Neuronal stem cell (in vitro differentiated cells): ENCODE measurements at regions not wholly inside any gene's neighbourhood (a gene's known extent, or its start where the extent isn't known, plus 50 kb on each side); places are given as distances from the start of the nearest gene placed in this dataset.

Experiments used
- DNase-seq: peaks from one replicate; pipeline ENCODE4 v3.0.0-alpha.2; 2013; ENCODE audit warnings: low spot score
- H2AFZ ChIP-seq: one replicate; pipeline ENCODE4 v1.6.1; 2013; ENCODE audit warnings: mild to moderate bottlenecking, low read length, inconsistent platforms
- H2AK5ac ChIP-seq: 2 replicates; pipeline ENCODE4 v1.6.1; 2013; ENCODE audit warnings: low read depth, mild to moderate bottlenecking, inconsistent platforms, low read length, moderate library complexity, mixed read lengths
- H2BK120ac ChIP-seq: 2 replicates; pipeline ENCODE4 v1.6.1; 2013; ENCODE audit warnings: low read depth, mild to moderate bottlenecking, inconsistent platforms, low read length, moderate library complexity, mixed read lengths
- H2BK12ac ChIP-seq: one replicate; pipeline ENCODE4 v1.6.1; 2013; ENCODE audit warnings: low read length, inconsistent platforms
- H2BK15ac ChIP-seq: 2 replicates; pipeline ENCODE4 v1.6.1; 2013; ENCODE audit warnings: mild to moderate bottlenecking, low read length, inconsistent platforms, mixed read lengths
- H2BK5ac ChIP-seq: one replicate; pipeline ENCODE4 v1.6.1; 2013; ENCODE audit warnings: inconsistent platforms, mild to moderate bottlenecking, low read length, moderate library complexity
- H3K14ac ChIP-seq: one replicate; pipeline ENCODE4 v1.6.1; 2013; ENCODE audit warnings: low read length, inconsistent platforms
- H3K18ac ChIP-seq: 2 replicates; pipeline ENCODE4 v1.6.1; 2013; ENCODE audit warnings: low read length, inconsistent platforms
- H3K23ac ChIP-seq: 2 replicates; pipeline ENCODE4 v1.6.1; 2013; ENCODE audit warnings: low read depth, mild to moderate bottlenecking, mixed read lengths, low read length, inconsistent platforms; ENCODE audit not compliant: poor library complexity
- H3K27ac ChIP-seq: replicated peaks from 3 replicates; pipeline ENCODE4 v1.5.1; 2013; ENCODE audit warnings: low read length, inconsistent platforms
- H3K27me3 ChIP-seq, 3 experiments: 2 replicates each; pipeline ENCODE4 v1.6.1; 2013; ENCODE audit warnings: low read length in 3 of 3, mild to moderate bottlenecking in 2 of 3, inconsistent platforms in 1 of 3, low read depth in 1 of 3, mixed read lengths in 1 of 3, moderate library complexity in 1 of 3; ENCODE audit not compliant: control insufficient read depth in 3 of 3, insufficient read depth in 3 of 3
- H3K36me3 ChIP-seq, 2 donors: replicated peaks in 1 of 2; 2 replicates each; pipeline ENCODE4 v1.6.1; 2013; ENCODE audit warnings: low read length in 2 of 2; ENCODE audit not compliant: control insufficient read depth in 2 of 2, insufficient read depth in 2 of 2
- H3K4ac ChIP-seq: 2 replicates; pipeline ENCODE4 v1.6.1; 2013; ENCODE audit warnings: inconsistent platforms, mild to moderate bottlenecking, low read length, moderate library complexity
- H3K4me1 ChIP-seq, 2 donors: 1 replicate in 1 of 2; 2 replicates in 1 of 2; pipeline ENCODE4 v1.6.1; 2013; ENCODE audit warnings: low read length in 2 of 2, low read depth in 1 of 2; ENCODE audit not compliant: control insufficient read depth in 2 of 2, insufficient read depth in 1 of 2
- H3K4me2 ChIP-seq: one replicate; pipeline ENCODE4 v1.6.1; 2013; ENCODE audit warnings: mild to moderate bottlenecking, low read length, inconsistent platforms; ENCODE audit not compliant: insufficient read depth, poor library complexity, severe bottlenecking
- H3K4me3 ChIP-seq, 2 donors: 2 replicates each; pipeline ENCODE4 v1.5.1; 2013; ENCODE audit warnings: low read length in 2 of 2, mild to moderate bottlenecking in 2 of 2, inconsistent platforms in 1 of 2, moderate library complexity in 1 of 2
- H3K79me1 ChIP-seq: one replicate; pipeline ENCODE4 v1.6.1; 2013; ENCODE audit warnings: low read depth, mild to moderate bottlenecking, inconsistent platforms, low read length, moderate library complexity
- H3K9ac ChIP-seq: one replicate; pipeline ENCODE4 v1.6.1; 2013; ENCODE audit warnings: mild to moderate bottlenecking, low read depth, low read length, inconsistent platforms; ENCODE audit not compliant: poor library complexity
- H3K9me3 ChIP-seq, 2 donors: replicated peaks in 1 of 2; 2 replicates each; pipeline versions ENCODE3 to v1.6.1; 2013; ENCODE audit warnings: low read length in 2 of 2, mild to moderate bottlenecking in 2 of 2, inconsistent platforms in 1 of 2, low read depth in 1 of 2, mixed read lengths in 1 of 2, moderate library complexity in 1 of 2; ENCODE audit not compliant: control insufficient read depth in 2 of 2, insufficient read depth in 1 of 2
- H4K8ac ChIP-seq: one replicate; pipeline ENCODE4 v1.6.1; 2013; ENCODE audit warnings: low read depth, mild to moderate bottlenecking, inconsistent platforms, low read length, moderate library complexity
- H4K91ac ChIP-seq: one replicate; pipeline ENCODE4 v1.6.1; 2013; ENCODE audit warnings: low read length, low read depth, mild to moderate bottlenecking, inconsistent platforms; ENCODE audit not compliant: poor library complexity
- WGBS, 2 donors: extraction: QIAGEN DNeasy Blood & Tissue Kit; methylation state at CpG; one replicate each; pipeline ENCODE4 v1.1.7; 2013; ENCODE audit warnings: missing lambda C conversion rate in 2 of 2, mixed read lengths in 1 of 2; ENCODE audit not compliant: insufficient read length in 2 of 2, insufficient replicate concordance in 1 of 2; ENCODE audit errors: extremely low coverage in 2 of 2; 5-methylcytosine and 5-hydroxymethylcytosine counted together

DNA sequence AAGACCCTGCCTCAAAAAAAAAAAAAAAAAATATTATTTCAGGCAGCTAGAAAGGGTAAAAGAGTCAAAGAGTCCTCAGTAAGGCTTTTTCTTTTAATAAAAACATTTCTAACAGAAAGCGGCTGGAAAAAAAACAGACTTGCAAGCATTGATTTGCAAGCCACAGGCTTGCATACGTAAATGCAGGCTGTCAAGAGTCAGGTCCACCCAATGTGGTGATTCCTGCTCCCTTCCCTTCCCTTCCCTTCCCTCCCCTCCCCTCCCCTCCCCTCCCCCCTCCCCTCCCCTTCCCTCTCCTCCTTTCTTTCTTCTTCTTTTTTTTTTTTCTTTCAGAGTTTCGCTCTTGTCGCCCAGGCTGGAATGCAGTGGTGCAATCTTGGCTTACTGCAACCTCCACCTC, 74.4 kb upstream of the GULP1 start:
- no peak overlapping the region for H3K4me3 ChIP-seq

DNA sequence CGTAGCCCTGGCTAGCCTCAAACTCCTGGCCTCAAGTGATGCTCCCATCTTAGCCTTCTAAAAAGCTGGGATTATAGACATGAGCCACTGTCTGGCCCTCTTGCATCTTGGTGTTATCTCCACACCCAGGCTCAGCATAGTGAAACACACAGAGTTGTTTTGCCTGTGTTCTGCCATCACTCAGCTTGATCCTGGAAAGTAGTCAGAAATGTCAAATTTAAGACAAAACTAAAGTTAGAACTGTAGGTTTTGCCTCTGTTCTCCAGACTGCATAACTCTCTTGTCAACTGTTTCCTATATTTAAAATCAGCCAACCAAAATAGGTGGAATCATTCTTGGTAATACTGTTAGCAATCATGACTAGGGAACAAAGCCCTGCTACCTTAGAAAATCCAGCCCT, 72.1 kb upstream of the GULP1 start:
- no CpG with 5 or more reads among the region's 1 CpG for WGBS, 2 donors
- DNase-seq: no peak
- no peak overlapping the region for H4K91ac ChIP-seq
- H3K14ac ChIP-seq: no peak overlapping the region
- no peak overlapping the region for H2BK12ac ChIP-seq
- no peak overlapping the region for H3K23ac ChIP-seq
- H2AFZ ChIP-seq: no peak overlapping the region
- H3K79me1 ChIP-seq: no peaks in the 10 kb centered on the region
- H2AK5ac ChIP-seq: no peak overlapping the region
- H3K9ac ChIP-seq: no peak overlapping the region
- H3K4me1 ChIP-seq: peaks cover 2 to 5% of the 10 kb centered on the region in 2 donors
- H3K18ac ChIP-seq: no peak overlapping the region
- H3K36me3 ChIP-seq: no peaks in the 10 kb centered on the region
- no peak overlapping the region for H3K4me3 ChIP-seq
- H4K8ac ChIP-seq: no peak overlapping the region
- H2BK120ac ChIP-seq: no peak overlapping the region
- H2BK15ac ChIP-seq: no peak overlapping the region
- H3K27ac ChIP-seq: no peak overlapping the region
- no peaks in the 10 kb centered on the region for H3K27me3 ChIP-seq
- H2BK5ac ChIP-seq: no peak overlapping the region
- H3K9me3 ChIP-seq: no peaks in the 10 kb centered on the region
- no peak overlapping the region for H3K4ac ChIP-seq
- H3K4me2 ChIP-seq: no peak overlapping the region

More for the DNA sequence above, 74.4 kb upstream of the GULP1 start:
- Histone ChIP-seq H2BK12ac (no peak overlapping the region), H3K4me2 (no peak overlapping the region), H2BK120ac (no peak overlapping the region), H2BK15ac (no peak overlapping the region), H3K4ac (no peak overlapping the region), H3K23ac (no peak overlapping the region), H3K79me1 (no peaks in the 10 kb centered on the region), H3K14ac (no peak overlapping the region), H3K9me3 (no peaks in the 10 kb centered on the region), H3K27me3 (no peaks in the 10 kb centered on the region), H3K27ac (no peak overlapping the region), H3K4me1 (peaks cover 2 to 5% of the 10 kb centered on the region in 2 donors), H3K18ac (no peak overlapping the region), H3K36me3 (no peaks in the 10 kb centered on the region), H2AK5ac (no peak overlapping the region), H2BK5ac (no peak overlapping the region), H3K9ac (no peak overlapping the region), H4K91ac (no peak overlapping the region), H2AFZ (no peak overlapping the region), H4K8ac (no peak overlapping the region)
- DNase-seq: no peak
- WGBS, 2 donors: no CpG with 5 or more reads among the region's 4 CpGs

DNA sequence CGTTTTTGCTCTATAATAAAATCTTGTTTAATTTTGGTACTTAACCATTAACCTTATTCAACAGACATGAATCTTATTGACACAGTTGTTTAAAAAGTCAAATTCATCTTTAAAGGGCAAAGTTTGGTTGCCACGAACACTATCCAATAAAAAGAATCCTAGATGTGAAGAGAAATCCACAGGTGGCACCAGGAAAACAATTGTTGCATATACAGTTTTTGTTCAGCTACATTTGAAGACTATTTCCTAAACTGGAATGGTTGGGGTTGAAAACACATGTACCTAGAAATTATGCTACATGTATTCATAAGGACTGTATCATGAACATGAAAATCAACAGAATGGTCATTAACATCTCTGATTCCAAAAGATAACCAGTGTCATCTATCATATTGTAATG, 71.1 kb upstream of the GULP1 start:
- H3K4me1 ChIP-seq: peaks cover 2 to 5% of the 10 kb centered on the region in 2 donors
- H3K36me3 ChIP-seq: no peaks in the 10 kb centered on the region
- no peak overlapping the region for H2BK15ac ChIP-seq
- H3K4me3 ChIP-seq: no peak overlapping the region
- H3K4ac ChIP-seq: no peak overlapping the region
- WGBS, 2 donors: no CpG with 5 or more reads among the region's 2 CpGs
- DNase-seq: no peak
- H3K27me3 ChIP-seq: no peaks in the 10 kb centered on the region
- H3K23ac ChIP-seq: no peak overlapping the region
- no peak overlapping the region for H4K91ac ChIP-seq
- no peak overlapping the region for H3K18ac ChIP-seq
- H4K8ac ChIP-seq: no peak overlapping the region
- no peak overlapping the region for H2BK5ac ChIP-seq
- H2AK5ac ChIP-seq: no peak overlapping the region
- H3K9ac ChIP-seq: no peak overlapping the region
- H2BK120ac ChIP-seq: no peak overlapping the region
- no peak overlapping the region for H2AFZ ChIP-seq
- H3K27ac ChIP-seq: no peak overlapping the region
- H2BK12ac ChIP-seq: no peak overlapping the region
- H3K9me3 ChIP-seq: no peaks in the 10 kb centered on the region
- H3K14ac ChIP-seq: no peak overlapping the region
- no peak overlapping the region for H3K4me2 ChIP-seq
- H3K79me1 ChIP-seq: no peaks in the 10 kb centered on the region

DNA sequence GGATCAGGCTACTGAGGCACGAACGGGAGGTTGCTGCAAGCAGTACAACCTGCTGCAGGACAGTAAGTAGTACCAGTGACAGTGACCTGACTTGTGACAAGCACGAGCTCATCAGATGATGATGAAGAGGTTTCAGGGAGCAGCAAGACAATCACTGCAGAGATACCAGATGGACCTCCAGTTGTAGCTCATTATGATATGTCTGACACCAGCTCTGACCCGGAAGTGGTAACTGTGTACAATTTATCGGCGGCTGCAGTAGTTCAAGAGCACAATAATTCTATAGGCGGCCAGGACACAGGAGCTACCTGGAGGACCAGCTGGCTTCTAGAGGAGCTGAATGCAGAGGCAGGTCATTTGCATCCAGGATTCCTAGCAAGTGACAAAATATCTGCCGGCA, 64.0 kb upstream of the GULP1 start:
- H2BK120ac ChIP-seq: no peak overlapping the region
- no peak overlapping the region for H2BK12ac ChIP-seq
- no peak overlapping the region for H2BK15ac ChIP-seq
- H3K79me1 ChIP-seq: no peaks in the 10 kb centered on the region
- no peak overlapping the region for H3K18ac ChIP-seq
- no peaks in the 10 kb centered on the region for H3K9me3 ChIP-seq
- no peak overlapping the region for H3K4me2 ChIP-seq
- H3K27me3 ChIP-seq: no peaks in the 10 kb centered on the region
- no peaks in the 10 kb centered on the region for H3K36me3 ChIP-seq
- H3K4ac ChIP-seq: no peak overlapping the region
- no peak overlapping the region for H3K4me3 ChIP-seq
- no peak overlapping the region for H3K23ac ChIP-seq
- H2AFZ ChIP-seq: no peak overlapping the region
- H4K8ac ChIP-seq: no peak overlapping the region
- no peak overlapping the region for H3K9ac ChIP-seq
- no peak overlapping the region for H4K91ac ChIP-seq
- H3K14ac ChIP-seq: no peak overlapping the region
- H2AK5ac ChIP-seq: no peak overlapping the region
- no peak for DNase-seq
- H2BK5ac ChIP-seq: no peak overlapping the region
- no CpG with 5 or more reads among the region's 8 CpGs for WGBS, 2 donors
- H3K4me1 ChIP-seq: no peaks in the 10 kb centered on the region
- H3K27ac ChIP-seq: no peak overlapping the region
